ENCODE measurements at regions not wholly inside any gene's neighbourhood (a gene's known extent, or its start where the extent isn't known, plus 50 kb on each side); places are given as distances from the start of the nearest gene placed in this dataset.

DNA sequence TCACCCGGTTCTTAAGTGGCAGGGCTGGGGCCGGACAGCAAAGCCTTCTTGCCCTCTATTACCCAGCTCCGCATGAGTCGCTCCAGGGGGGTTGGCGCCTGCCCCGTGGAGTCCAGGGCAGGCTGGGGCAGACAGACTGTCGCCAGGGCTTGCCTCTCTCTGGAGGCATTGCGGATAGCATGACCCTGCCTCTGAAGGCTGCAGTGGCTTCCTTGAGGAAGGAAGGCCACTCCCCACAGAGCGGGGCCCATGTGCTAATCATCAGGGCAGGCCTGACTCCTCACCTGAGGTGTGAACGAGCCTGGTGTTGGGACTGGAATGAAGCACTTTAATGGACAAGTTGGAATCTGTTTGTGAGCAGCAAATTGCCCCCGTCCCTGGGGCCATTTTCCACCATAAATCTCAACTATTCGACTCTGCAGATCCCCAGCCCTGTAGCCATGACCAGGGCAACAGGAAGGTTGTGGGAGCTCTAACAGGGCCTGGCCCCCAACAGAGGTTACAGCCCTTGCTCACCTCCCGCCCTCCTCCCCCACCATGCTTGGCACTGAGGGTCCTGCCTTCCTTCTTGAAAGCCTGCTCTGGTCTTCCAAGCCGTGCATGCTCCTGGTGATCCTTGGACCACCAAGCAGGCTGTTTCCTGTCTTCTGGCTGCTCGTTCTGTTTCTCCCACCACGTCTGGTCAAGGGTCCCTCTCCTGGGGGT lies 144.9 kb upstream of the HAAO start:
- CTCF ChIA-PET, result no interaction called here

DNA sequence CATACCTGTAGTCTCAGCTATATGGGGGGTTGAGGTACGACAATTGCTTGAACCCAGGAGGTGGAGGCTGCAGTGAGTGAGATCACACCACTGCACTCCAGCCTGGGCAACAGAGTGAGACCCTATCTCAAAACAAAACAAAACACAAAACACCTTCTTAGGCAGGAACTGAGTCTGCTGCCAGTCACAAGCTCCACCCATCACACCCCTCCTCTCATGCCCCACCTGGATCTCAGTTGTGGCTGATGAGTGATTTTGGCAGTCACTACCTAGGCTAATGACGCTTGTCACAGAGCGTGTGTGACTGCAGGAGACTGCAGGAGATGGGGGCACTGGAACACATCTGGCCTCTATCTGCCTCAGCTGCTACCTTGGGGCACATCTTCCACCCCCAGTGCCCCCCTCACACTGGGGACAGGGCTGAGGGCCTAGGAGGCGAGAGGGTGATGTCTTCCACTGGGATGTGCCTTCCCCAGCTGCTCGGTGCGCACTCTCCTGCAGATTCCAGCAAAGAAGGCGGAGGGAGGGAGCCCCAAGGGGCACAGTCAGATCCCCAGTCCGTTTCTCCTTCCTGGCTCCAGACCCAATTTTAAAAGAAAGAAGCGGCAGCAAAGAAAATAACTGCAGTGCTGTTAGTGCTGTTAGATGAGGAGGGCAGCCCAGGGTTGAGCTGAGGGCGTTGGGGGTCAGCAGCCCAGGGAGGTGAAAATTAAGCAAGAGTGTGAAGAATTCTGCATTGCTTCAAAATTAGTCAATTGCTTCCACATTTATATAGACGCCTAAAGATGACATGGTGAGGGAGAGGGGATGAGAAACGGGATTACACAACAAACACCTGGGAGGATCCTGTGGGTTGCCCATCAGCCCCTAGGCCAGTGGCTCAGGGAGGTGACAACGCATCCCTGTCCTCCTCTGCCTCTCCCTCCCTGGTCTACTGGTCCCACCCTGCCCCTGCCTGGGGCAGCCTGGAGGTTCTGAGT lies 143.6 kb upstream of the HAAO start:
- peak; percentile 52 for DNase-seq
- Mint-ChIP-seq H3K4me1 (peaks cover 3% of the 10 kb centered on the region), H3K4me3 (no peak overlapping the region), H3K36me3 (ENCODE audit: low read depth) (no peaks in the 10 kb centered on the region), H3K9me3 (ENCODE audit: low read depth) (no peaks in the 10 kb centered on the region), H3K27me3 (no peaks in the 10 kb centered on the region), H3K27ac (no peak overlapping the region)
- ChIA-PET CTCF (interaction anchor here (0.6 to 1.1 kb wide), 2 partner anchors 86 to 107 kb away, joined by 3 to 4 read pairs; no protein-coding TSS in a partner anchor), POLR2A (interaction anchor here (1.1 kb wide), 1 partner anchor 13 kb away, joined by 3 read pairs; no protein-coding TSS in a partner anchor)
- intact Hi-C loops (cut with DNase I, micrococcal nuclease), result no loop called here
- peak; percentile 95 for ATAC-seq

More for the DNA sequence above, 144.9 kb upstream of the HAAO start:
- H3K9me3 Mint-ChIP-seq (ENCODE audit: low read depth), result no peaks in the 10 kb centered on the region
- H3K36me3 Mint-ChIP-seq (ENCODE audit: low read depth), result no peaks in the 10 kb centered on the region
- DNase-seq (no peak), ATAC-seq (no peak)
- no peaks in the 10 kb centered on the region for H3K27me3 Mint-ChIP-seq
- no peak overlapping the region for H3K4me3 Mint-ChIP-seq
- POLR2A ChIA-PET, result no interaction called here
- no peak overlapping the region for H3K27ac Mint-ChIP-seq
- peaks cover 3% of the 10 kb centered on the region for H3K4me1 Mint-ChIP-seq
- intact Hi-C loops (cut with DNase I, micrococcal nuclease), result no loop called here

DNA sequence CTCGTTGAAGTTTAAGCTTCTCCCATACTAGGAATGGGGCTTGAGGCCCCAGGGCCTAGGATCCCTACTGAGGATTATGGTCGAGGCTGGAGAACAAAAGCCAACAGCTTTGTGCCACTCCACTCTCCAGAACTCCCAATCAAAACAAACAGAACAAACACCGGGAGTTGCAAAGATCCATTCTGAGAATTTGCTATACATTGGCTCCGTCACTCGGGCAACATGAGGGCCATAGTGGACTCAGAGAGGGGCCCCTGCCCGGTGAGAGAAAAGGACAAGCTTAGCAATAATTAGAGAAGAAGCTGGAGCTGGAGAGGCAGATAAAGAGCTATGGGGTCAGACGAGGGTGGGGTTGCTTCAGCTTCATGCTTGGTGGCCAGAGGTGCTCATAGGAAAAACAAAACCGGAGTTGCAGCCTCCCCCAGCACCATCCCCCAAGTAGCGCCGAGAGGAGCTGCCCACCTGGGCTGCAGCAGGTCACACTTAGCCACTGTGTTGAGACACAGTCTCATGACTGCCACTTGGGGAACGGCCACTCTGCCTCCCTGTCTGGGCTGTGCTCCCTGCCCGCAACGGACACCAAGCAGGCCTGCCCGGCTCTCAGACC lies 142.3 kb upstream of the HAAO start:
- DNase-seq, result no peak
- CTCF ChIA-PET, result interaction anchor here (0.6 to 1.3 kb wide), 4 partner anchors 14 to 240 kb away, joined by 3 to 4 read pairs (median 3); no protein-coding TSS in a partner anchor
- ATAC-seq, result no peak
- H3K27me3 Mint-ChIP-seq, result no peaks in the 10 kb centered on the region
- H3K4me3 Mint-ChIP-seq, result no peak overlapping the region
- H3K4me1 Mint-ChIP-seq, result peaks cover 3% of the 10 kb centered on the region
- no peaks in the 10 kb centered on the region for H3K9me3 Mint-ChIP-seq (ENCODE audit: low read depth)
- no peaks in the 10 kb centered on the region for H3K36me3 Mint-ChIP-seq (ENCODE audit: low read depth)
- no peak overlapping the region for H3K27ac Mint-ChIP-seq
- POLR2A ChIA-PET, result no interaction called here
- intact Hi-C loops (cut with DNase I, micrococcal nuclease), result no loop called here

DNA sequence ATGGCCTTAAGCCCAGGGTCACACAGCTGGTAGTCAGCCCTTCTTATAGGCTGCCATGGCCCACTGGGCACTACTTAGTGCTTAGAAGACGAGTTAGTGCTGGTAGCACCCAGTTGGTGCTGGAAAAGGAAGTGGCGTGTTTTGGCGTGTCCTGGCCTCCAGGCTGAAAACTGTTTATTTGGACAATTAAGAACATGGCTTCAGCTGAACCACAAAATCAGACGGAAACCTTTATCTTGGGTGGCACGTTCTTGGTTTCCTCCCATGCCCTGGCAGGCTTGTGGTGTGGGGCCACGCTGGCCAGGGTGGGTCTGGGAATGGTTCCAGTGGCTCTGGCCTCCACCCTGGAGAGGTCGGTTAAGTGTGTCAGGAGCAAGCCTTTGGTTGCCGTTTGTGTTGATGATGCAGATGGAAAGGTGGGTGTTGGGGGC lies 141.5 kb upstream of the HAAO start:
- Mint-ChIP-seq H3K4me3 (no peak overlapping the region), H3K4me1 (peaks cover 3% of the 10 kb centered on the region), H3K36me3 (ENCODE audit: low read depth) (no peaks in the 10 kb centered on the region), H3K9me3 (ENCODE audit: low read depth) (no peaks in the 10 kb centered on the region), H3K27me3 (no peaks in the 10 kb centered on the region), H3K27ac (no peak overlapping the region)
- no peak for ATAC-seq
- POLR2A ChIA-PET, result no interaction called here
- no peak for DNase-seq
- CTCF ChIA-PET, result interaction anchor here (0.6 to 1.3 kb wide), 2 partner anchors 14 to 106 kb away, joined by 3 read pairs; no protein-coding TSS in a partner anchor
- intact Hi-C loops (cut with DNase I, micrococcal nuclease), result no loop called here

DNA sequence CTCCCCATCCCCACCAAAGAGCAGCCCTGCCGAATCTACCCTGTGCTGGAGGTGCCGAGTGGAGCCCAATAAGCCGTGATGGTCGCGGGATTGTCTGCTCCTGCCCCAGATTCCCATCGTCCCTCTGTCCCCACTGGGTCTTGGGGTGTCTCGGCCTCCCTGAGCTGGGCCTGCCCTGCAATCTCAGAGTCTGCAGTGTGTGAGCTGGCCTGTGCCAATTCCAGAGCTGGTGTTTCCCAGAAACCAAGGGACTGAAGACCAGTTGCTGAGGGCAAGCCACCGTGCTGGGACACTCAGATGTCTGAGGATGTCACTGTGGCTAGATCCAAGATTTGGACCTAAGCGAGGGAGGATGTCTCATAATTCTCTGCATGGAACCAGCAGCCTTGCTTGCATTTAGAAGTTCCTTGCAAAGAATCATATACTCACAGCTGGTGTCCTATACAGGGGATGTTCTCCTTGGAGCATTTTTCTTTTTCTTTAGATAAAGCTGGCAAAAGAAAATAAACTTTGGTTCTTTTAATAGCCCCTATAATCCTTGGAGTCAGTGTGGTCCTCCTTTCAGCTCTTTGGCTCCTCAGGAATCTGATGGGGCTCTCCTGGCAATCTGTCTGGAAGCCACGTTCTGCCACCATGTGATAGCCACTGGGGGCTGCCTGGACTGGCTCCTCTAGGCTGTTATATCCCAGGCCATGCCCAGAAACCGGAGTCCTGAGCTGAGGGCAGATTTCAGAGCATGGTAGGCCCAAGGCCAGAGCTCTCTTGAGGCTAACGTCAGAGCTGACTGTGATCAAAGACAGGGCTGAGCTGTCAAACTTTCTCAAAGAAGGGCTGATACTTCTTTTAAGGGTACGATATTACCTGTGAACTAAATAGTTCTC lies 140.1 kb upstream of the HAAO start:
- H3K4me3 Mint-ChIP-seq, result no peak overlapping the region
- ChIA-PET POLR2A (interaction anchor here (0.6 kb wide), 1 partner anchor 296 kb away, joined by 5 read pairs; no protein-coding TSS in a partner anchor), CTCF (interaction anchor here (0.6 to 1.3 kb wide), 4 partner anchors 12 to 339 kb away, joined by 3 to 4 read pairs (median 3); no protein-coding TSS in a partner anchor)
- no peaks in the 10 kb centered on the region for H3K9me3 Mint-ChIP-seq (ENCODE audit: low read depth)
- no peaks in the 10 kb centered on the region for H3K27me3 Mint-ChIP-seq
- no peak overlapping the region for H3K27ac Mint-ChIP-seq
- H3K4me1 Mint-ChIP-seq, result peaks cover 3% of the 10 kb centered on the region
- H3K36me3 Mint-ChIP-seq (ENCODE audit: low read depth), result no peaks in the 10 kb centered on the region
- no peak for DNase-seq
- ATAC-seq, result no peak
- intact Hi-C loops (cut with DNase I, micrococcal nuclease), result no loop called here

DNA sequence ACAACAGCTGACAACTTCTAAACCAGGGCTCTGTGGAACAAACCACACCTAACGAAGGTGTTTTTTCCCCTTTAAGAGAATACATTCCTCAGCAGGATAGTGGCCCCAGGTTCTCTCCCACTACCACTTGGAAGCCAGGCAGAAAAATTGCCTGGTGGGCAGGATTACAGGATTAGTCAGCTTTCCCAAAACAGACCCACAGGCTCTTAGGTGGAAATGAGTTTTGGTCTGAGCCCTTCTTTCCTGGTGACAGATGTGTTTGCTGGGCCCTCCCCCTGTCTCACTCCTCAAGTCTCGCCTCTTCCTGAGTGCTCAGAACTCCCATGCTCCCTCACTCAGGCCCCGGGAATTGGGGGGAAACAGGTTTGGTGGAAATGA lies 139.4 kb upstream of the HAAO start:
- Mint-ChIP-seq H3K9me3 (ENCODE audit: low read depth) (no peaks in the 10 kb centered on the region), H3K27me3 (no peaks in the 10 kb centered on the region), H3K4me3 (no peak overlapping the region), H3K4me1 (peaks cover 3% of the 10 kb centered on the region), H3K36me3 (ENCODE audit: low read depth) (no peaks in the 10 kb centered on the region), H3K27ac (no peak overlapping the region)
- ChIA-PET CTCF (interaction anchor here (0.6 to 1.2 kb wide), 4 partner anchors 8 to 645 kb away, joined by 3 read pairs; no protein-coding TSS in a partner anchor), POLR2A (no interaction called here)
- ATAC-seq (no peak), DNase-seq (no peak)
- intact Hi-C loops (cut with DNase I, micrococcal nuclease), result no loop called here

DNA sequence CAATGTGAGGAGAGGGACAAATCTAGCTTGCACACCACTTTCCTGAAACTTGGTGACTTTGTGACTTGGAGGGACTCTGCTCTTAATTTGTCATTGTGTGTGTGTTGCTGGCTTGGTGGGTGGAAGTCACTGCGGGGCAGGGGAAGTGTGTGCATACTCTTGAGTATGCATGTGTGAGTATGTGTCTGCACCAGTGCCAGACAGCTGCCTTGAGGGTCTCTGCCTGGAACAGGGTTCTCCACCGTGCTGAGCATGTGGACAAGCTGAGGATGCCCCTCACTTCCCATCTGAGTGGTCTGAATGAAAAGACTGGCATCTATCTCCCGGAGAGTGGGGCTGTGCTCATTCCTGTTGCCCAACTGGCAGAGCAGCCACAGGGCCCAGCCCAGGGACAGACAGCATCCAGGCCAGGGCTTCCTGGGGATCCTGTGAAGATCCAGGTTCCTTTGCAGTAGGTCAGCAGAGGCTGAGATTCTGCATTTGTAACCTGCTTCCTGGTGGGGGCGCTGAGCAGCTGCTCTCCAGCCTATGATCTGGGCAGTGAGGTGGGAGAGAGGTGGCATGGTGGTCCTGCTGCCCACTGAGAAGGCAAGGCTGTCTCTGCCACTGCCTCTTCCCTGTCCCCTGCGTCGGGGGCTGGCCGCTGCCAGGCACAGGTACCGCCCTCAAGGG lies 138.9 kb upstream of the HAAO start:
- Mint-ChIP-seq H3K4me3 (no peak overlapping the region), H3K4me1 (peaks cover 3% of the 10 kb centered on the region), H3K9me3 (ENCODE audit: low read depth) (no peaks in the 10 kb centered on the region), H3K27ac (no peak overlapping the region), H3K27me3 (no peaks in the 10 kb centered on the region), H3K36me3 (ENCODE audit: low read depth) (no peaks in the 10 kb centered on the region)
- ChIA-PET CTCF (interaction anchor here (0.6 to 1.2 kb wide), 4 partner anchors 8 to 646 kb away, joined by 3 read pairs; no protein-coding TSS in a partner anchor), POLR2A (no interaction called here)
- ATAC-seq, result no peak
- DNase-seq, result no peak
- intact Hi-C loops (cut with DNase I, micrococcal nuclease), result no loop called here

DNA sequence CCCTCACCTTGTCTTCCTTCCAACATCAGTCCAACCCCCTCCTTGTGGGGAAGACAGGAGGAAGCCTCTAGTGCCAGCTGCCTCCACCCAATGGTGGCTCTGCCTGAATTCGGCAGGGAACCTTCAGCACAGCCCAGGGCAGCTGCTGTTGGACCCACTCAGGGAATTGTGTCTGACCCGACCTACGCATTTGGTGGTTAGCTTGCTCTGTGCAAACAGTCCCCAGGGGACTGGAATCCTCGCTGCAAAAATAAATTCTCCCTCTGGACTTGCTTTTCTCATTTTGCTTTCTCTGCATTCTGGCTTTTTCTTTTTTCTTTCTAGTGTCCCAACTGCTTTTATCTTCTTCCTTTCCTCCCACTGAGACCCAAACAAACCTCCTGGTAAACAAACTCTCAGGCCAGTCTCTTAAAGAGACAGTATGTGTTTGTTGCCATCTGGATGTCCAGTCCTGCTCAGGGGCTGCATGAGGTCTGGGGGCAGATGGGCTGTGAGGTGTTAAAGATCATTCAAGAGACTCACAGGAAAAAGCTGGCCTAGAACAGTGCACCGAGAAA lies 137.7 kb upstream of the HAAO start:
- no peak for DNase-seq
- intact Hi-C loops (cut with DNase I, micrococcal nuclease), result no loop called here
- H3K4me1 Mint-ChIP-seq, result no peaks in the 10 kb centered on the region
- ChIA-PET POLR2A (no interaction called here), CTCF (interaction anchor here (0.7 kb wide), 1 partner anchor 10 kb away, joined by 3 read pairs; no protein-coding TSS in a partner anchor)
- no peaks in the 10 kb centered on the region for H3K36me3 Mint-ChIP-seq (ENCODE audit: low read depth)
- ATAC-seq, result no peak
- H3K27ac Mint-ChIP-seq, result no peak overlapping the region
- H3K9me3 Mint-ChIP-seq (ENCODE audit: low read depth), result no peaks in the 10 kb centered on the region
- H3K27me3 Mint-ChIP-seq, result no peaks in the 10 kb centered on the region
- no peak overlapping the region for H3K4me3 Mint-ChIP-seq

DNA sequence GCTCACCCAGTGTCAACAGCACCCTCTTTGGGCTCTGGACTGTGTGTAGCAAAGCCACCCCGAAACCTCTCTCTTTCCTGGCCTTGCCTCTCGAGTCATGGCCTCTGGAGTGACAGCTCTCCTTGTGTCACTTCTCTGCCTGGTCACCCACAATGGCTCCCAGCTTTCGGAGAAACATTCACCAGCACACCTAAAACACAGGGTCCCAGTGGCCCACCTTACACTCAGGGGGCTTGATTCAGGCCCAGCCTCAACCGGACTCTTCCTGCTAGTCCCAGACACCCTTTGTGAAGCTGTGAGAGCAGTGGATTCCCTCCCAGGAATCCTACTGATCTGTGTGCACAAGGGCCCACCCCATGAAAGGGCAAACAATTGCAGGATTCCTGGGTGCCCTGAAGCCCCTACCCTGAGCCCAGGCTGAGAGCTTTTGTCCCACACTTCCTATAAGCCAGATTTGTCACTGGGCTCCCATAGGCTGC lies 137.2 kb upstream of the HAAO start:
- no peaks in the 10 kb centered on the region for H3K4me1 Mint-ChIP-seq
- no peaks in the 10 kb centered on the region for H3K27me3 Mint-ChIP-seq
- H3K4me3 Mint-ChIP-seq, result no peak overlapping the region
- no peak overlapping the region for H3K27ac Mint-ChIP-seq
- POLR2A ChIA-PET, result no interaction called here
- CTCF ChIA-PET, result interaction anchor here (0.7 kb wide), 2 partner anchors 11 to 26 kb away, joined by 3 read pairs; no protein-coding TSS in a partner anchor
- ATAC-seq (no peak), DNase-seq (no peak)
- no peaks in the 10 kb centered on the region for H3K9me3 Mint-ChIP-seq (ENCODE audit: low read depth)
- intact Hi-C loops (cut with DNase I, micrococcal nuclease), result no loop called here
- H3K36me3 Mint-ChIP-seq (ENCODE audit: low read depth), result no peaks in the 10 kb centered on the region

Data from activated CD4-positive, alpha-beta T cell treated with anti-CD3 and anti-CD28 coated beads for 36 hours (primary cell).